ENCODE measurements at regions not wholly inside any gene's neighbourhood (a gene's known extent, or its start where the extent isn't known, plus 50 kb on each side); places are given as distances from the start of the nearest gene placed in this dataset.

DNA sequence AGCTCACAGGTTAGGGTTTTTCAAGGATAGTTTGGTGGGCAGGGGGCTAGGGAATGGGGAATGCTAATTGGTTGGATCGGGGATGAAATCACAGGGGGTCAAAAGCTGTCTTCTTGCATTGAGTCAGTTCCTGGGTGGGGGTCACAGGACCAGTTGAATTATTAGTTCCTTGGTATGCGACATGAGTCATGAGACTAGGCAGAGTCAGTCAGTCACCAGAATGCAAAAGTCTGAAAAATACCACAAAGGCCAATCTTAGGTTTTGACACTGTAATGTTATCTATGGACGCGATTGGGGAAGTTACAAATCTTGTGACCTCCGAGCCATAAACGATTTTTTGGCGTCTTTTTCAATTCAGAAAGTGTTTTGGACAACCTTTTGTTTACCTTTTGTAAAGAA is 101.2 kb downstream of the ZNF519 start:
- no peak overlapping the region for H3K27ac Mint-ChIP-seq
- TF ChIP-seq, protein P1, sequence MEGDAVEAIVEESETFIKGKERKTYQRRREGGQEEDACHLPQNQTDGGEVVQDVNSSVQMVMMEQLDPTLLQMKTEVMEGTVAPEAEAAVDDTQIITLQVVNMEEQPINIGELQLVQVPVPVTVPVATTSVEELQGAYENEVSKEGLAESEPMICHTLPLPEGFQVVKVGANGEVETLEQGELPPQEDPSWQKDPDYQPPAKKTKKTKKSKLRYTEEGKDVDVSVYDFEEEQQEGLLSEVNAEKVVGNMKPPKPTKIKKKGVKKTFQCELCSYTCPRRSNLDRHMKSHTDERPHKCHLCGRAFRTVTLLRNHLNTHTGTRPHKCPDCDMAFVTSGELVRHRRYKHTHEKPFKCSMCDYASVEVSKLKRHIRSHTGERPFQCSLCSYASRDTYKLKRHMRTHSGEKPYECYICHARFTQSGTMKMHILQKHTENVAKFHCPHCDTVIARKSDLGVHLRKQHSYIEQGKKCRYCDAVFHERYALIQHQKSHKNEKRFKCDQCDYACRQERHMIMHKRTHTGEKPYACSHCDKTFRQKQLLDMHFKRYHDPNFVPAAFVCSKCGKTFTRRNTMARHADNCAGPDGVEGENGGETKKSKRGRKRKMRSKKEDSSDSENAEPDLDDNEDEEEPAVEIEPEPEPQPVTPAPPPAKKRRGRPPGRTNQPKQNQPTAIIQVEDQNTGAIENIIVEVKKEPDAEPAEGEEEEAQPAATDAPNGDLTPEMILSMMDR (IDR thresholded peaks at IDR 0.05; ENCODE audit: unreplicated experiment): no peak
- H3K36me3 Mint-ChIP-seq (ENCODE audit: insufficient read depth): no peaks in the 10 kb centered on the region
- H3K4me1 Mint-ChIP-seq (ENCODE audit: low read depth): no peaks in the 10 kb centered on the region
- H3K9me3 Mint-ChIP-seq (ENCODE audit: low read depth): peaks cover 7% of the 10 kb centered on the region
- no peak for DNase-seq (ENCODE audit: low spot score, unreplicated experiment)
- H3K27me3 Mint-ChIP-seq: no peaks in the 10 kb centered on the region
- no peak overlapping the region for H3K4me3 Mint-ChIP-seq (ENCODE audit: low read depth)

DNA sequence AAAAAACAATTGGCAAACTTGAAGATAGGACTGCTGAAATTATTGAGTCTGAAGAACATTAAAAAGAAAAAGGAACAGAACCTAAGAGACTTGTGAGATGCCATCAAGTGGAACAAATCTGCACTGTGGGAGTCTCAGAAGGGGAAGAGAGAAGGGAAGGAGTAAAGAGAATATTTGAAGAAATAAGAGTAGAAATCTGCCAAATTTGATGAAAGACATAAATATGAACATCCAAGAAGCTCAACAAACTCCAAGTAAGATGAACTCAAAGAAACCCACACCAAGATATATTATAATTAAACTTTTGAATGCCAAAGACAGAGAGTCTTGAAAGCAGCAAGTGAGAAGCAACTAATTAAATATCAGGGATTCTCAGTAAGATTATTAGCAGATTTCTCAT is 102.7 kb downstream of the ZNF519 start:
- no peaks in the 10 kb centered on the region for H3K36me3 Mint-ChIP-seq (ENCODE audit: insufficient read depth)
- no peak overlapping the region for H3K4me3 Mint-ChIP-seq (ENCODE audit: low read depth)
- no peaks in the 10 kb centered on the region for H3K27me3 Mint-ChIP-seq
- DNase-seq (ENCODE audit: low spot score, unreplicated experiment): no peak
- H3K4me1 Mint-ChIP-seq (ENCODE audit: low read depth): no peaks in the 10 kb centered on the region
- H3K9me3 Mint-ChIP-seq (ENCODE audit: low read depth): peaks cover 7% of the 10 kb centered on the region
- TF ChIP-seq, protein P1 (IDR thresholded peaks at IDR 0.05; ENCODE audit: unreplicated experiment): no peak
- H3K27ac Mint-ChIP-seq: no peak overlapping the region

DNA sequence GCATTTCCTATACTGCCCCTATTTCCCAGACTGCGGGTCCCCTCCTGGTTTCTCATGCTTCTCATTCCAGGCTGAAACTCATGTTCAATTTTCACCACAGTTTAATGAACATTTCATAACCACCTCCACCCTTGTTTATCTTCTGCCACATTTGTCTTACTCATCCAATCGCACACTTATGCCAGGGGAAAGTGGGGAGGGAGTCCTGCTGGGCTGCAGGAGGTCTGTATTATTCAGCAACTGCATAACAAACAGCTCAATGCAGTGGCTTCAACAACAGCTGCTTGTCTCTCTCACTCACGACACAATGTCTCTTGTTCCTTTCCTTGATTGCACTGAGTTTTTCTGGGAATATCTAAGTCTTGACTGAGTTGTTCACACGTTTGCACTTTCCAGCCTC is 106.0 kb downstream of the ZNF519 start:
- DNase-seq (ENCODE audit: low spot score, unreplicated experiment): no peak
- TF ChIP-seq, protein P1 (IDR thresholded peaks at IDR 0.05; ENCODE audit: unreplicated experiment): no peak
- Mint-ChIP-seq H3K36me3 (ENCODE audit: insufficient read depth) (no peaks in the 10 kb centered on the region), H3K4me3 (ENCODE audit: low read depth) (no peak overlapping the region), H3K9me3 (ENCODE audit: low read depth) (peaks cover 7% of the 10 kb centered on the region), H3K4me1 (ENCODE audit: low read depth) (no peaks in the 10 kb centered on the region), H3K27ac (no peak overlapping the region), H3K27me3 (peaks cover 3% of the 10 kb centered on the region)

DNA sequence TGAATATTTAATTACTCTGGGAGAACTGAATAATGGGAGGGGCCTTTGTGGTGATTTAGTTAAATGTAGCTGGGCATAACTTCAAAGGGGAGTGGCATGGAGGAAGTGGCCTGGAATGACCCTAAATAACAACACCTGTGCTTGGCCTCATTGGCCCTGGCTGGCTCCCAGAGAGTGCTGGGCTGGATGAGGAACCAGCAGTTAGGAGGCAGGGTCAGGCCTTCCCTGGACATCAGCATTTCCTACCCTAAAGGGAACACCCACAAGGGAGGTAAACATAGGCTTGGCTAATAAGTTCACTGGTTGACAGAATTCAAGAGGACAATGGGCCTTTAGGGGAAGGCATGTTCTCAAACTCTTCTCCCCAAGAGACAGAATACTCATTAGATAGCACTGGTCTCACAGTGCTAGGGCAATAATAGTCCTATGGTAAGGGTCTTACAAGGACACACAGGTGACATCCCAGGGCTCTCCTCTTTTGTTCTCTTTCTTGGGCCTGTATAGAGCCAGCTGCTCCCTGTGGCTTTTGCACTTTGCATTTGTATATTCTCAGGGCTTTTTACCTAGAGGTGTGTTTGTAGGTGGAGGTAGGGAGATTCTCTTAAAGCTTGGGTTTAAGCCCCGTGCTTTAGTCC is 106.8 kb downstream of the ZNF519 start:
- H3K4me3 Mint-ChIP-seq (ENCODE audit: low read depth): no peak overlapping the region
- DNase-seq (ENCODE audit: low spot score, unreplicated experiment): no peak
- H3K36me3 Mint-ChIP-seq (ENCODE audit: insufficient read depth): no peaks in the 10 kb centered on the region
- H3K9me3 Mint-ChIP-seq (ENCODE audit: low read depth): peaks cover 7% of the 10 kb centered on the region
- no peaks in the 10 kb centered on the region for H3K4me1 Mint-ChIP-seq (ENCODE audit: low read depth)
- H3K27ac Mint-ChIP-seq: no peak overlapping the region
- TF ChIP-seq, protein P1 (IDR thresholded peaks at IDR 0.05; ENCODE audit: unreplicated experiment): no peak
- peaks cover 3% of the 10 kb centered on the region for H3K27me3 Mint-ChIP-seq

DNA sequence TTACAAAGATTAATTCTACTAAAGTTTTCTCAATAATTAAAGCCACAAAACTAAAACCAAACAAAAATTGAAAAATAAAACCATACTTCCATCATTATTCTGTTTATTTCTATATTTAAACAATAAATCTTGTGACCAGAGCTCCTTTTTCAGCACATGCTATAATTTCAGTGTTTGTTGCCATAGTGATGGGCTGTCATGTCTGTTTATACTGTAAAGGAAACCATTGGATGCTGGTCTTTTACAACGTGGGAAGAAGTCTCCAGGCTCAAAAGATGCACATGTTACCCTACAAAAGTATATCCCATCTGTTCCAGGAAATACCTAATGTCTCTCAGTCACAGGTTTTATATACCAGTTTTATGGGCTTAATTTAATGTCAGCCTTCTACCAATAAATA is 100.1 kb upstream of the MC2R start:
- no peak for DNase-seq (ENCODE audit: low spot score, unreplicated experiment)
- no peaks in the 10 kb centered on the region for H3K36me3 Mint-ChIP-seq (ENCODE audit: insufficient read depth)
- no peak overlapping the region for H3K27ac Mint-ChIP-seq
- peaks cover 8% of the 10 kb centered on the region for H3K9me3 Mint-ChIP-seq (ENCODE audit: low read depth)
- H3K4me1 Mint-ChIP-seq (ENCODE audit: low read depth): no peaks in the 10 kb centered on the region
- no peak overlapping the region for H3K4me3 Mint-ChIP-seq (ENCODE audit: low read depth)
- H3K27me3 Mint-ChIP-seq: no peaks in the 10 kb centered on the region
- TF ChIP-seq, protein P1 (IDR thresholded peaks at IDR 0.05; ENCODE audit: unreplicated experiment): no peak
